Nucleus accumbens (tissue), 56 donors: ENCODE measurements at regions not wholly inside any gene's neighbourhood (a gene's known extent, or its start where the extent isn't known, plus 50 kb on each side); places are given as distances from the start of the nearest gene placed in this dataset.
"Not testable (repeated sequence)": the region's sequence is repeated elsewhere in the genome, so short reads cannot be mapped to it uniquely, and the experiment has no call there.

ENCODE experiments used
- DNase-seq, 56 donors: peaks; one replicate each; lab custom pipeline; 2025; lab: John Stamatoyannopoulos, UW

DNA sequence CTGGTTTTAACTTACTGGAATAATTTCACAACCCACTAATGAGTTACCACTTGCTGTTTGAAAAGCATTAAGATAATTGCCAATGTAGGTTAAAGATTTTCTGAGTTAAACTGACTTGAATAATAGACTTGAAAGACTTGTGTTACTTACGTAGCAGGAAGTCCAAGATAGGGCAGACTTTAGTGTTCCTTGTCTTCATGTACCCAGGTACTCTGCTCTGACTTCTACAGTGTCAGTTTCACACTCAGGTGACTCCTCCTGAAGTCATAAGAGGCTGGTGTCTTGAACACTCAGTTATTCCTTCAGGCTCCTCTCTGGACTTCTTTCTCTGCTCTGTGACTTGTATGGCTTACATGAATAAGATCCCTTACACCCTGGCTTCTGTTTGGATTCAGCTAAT lies 76.3 kb upstream of the SGK1 start:
- DNase-seq, result no peak

- DNase-seq, result no peak
Measured at GRCh38 chr6:134391205-134391604, 73.3 kb upstream of the SGK1 start.

DNA sequence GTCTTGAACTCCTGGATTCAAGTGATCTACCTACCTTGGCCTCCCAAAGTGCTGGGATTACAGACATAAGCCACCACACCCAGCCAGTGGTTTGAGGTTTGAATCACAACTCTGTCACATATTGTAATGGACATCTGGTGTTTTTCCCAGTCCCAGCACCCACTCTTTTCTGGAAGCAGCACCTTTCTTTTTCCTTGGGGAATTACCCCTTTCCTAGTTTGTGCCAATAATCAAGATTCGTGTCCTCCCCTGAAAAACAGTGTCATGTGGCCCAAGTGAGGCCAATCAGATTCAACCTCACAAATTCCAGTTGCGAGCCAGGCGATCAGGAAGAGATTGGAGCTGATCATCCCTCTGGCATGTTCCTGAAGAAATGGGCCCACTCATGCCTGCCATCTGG lies 71.7 kb upstream of the SGK1 start:
- DNase-seq, result no peak

DNA sequence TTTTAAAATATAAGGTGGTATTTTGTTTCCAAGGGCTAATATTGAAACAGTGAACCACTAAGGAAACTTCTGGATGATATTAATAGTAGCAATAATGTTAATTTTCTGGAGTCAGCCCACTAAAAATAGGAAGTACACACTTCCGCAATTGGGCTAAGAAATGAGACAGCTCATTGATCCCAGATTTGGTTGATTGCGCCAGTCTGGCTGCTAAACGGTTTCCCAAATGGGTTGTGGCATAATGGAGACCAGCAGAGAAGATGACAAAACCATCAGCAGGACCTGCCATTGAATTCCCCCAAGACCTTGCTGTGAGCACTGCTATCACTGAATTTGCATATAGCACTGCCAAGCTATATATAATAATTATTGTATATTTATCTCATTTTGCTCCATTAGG lies 71.2 kb upstream of the SGK1 start:
- DNase-seq, result no peak

GRCh38 chr6:134386482-134386881 lies 68.6 kb upstream of the SGK1 start:
- DNase-seq, result not testable (repeated sequence)

DNA sequence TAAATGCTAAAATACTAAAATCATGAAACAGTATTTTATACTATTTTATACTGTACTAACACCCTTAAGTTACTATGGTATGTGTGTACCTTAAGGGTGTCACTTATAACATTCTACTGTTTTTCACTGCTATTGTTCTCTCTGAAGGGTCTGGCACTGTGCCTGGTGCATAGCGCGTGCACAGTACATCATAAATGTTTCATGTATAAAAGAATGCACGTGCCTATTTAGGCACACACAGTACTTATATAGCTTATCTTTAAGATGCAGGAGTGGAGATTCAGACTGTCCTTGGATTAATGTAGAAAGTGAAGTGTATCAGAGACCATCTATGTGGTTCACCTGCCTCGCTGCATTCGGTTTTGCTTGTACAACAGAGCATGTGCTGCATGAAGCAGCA lies 64.0 kb upstream of the SGK1 start:
- no peak for DNase-seq

- no peak for DNase-seq
Measured at GRCh38 chr6:134379599-134379998, 61.7 kb upstream of the SGK1 start.

- no peak for DNase-seq
Measured at GRCh38 chr6:134379076-134379475, 61.2 kb upstream of the SGK1 start.

DNA sequence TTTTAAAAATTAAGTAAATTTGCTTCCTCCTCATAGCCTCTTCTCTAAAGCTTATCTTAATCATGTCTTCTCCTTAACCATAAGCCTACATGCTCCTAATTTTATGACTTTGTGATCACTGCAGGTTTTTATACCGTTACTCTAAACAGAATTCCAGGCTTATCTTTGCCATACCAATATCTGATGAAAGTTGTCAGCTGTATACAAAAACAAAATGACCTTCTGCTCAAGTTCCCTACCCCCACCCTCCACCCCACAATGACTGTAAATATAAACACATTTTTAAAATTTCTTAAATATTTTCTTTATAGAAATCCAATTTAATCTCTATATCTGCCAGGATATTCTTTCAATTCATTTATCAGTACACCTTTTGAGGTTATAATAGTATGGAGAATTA lies 60.5 kb upstream of the SGK1 start:
- DNase-seq, result no peak

GRCh38 chr6:134376785-134377184 lies 58.9 kb upstream of the SGK1 start:
- no peak for DNase-seq

DNA sequence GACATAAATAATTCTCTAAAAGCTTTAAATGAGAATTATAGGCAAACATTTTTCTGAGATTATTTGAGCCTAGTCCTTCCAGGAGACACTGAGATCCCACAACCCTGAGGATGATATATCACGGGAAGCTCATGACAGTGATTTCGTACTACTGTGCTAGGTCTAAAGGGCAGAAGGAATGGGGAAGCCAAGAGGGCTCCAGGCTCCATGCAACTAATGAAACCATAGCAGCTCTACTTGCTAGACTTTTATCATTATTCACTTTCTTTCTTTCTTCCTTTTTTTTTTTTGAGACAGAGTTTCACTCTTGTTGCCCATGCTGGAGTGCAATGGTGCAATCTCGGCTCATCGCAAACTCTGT lies 57.3 kb upstream of the SGK1 start:
- no peak for DNase-seq

DNA sequence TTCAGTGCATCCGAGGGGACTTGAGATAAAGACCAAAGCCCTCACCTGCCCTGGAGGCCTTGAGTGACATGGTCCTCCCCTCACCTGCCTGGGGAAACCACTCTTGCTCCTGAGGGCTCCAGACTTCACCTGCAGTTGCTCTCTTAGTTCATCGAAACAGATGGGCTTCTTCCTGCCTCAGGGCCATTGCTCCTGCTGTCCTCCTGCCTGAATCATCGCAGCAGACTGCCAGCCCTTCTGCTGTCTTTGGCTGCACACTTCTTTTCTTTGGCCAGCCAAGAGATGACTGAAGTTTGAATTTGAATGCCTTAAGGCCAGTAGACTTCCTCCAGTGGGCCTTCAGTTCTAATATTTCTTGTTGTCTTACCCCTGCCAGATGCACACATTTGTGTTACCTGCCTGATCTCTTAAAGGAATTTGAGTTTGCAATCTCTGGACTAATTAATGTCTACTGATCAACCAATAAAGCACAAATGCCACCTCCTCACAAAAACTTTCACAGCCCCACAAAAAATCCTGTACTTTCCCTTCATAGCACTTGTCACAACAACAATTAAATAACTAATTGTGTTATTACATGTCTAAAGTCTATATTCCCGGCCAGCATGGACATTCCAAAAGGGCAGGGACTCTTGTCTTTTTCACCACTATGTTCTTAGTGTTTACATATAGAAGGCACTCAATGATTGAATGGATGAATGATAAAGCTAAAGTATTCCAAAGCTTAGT lies 56.7 kb upstream of the SGK1 start:
- DNase-seq, result no peak

DNA sequence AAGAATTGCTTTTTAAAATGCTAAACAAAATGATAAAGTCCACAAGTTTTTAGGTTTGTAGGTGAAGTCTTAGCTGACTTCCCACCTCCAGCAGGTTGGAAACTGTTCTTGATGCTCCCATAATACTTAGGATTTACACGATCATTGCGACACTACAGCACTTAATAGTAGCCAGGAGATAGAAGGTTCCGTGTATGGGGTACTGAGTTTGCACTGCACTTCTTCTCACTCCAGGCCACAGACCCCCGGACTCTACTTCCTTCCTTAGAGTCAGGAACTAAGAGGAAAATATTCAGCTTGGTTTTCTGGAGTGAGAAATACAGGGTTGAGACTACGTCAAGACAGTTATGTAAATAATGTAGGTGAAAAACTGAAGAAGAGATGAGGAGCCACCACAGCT lies 56.1 kb upstream of the SGK1 start:
- no peak for DNase-seq

DNA sequence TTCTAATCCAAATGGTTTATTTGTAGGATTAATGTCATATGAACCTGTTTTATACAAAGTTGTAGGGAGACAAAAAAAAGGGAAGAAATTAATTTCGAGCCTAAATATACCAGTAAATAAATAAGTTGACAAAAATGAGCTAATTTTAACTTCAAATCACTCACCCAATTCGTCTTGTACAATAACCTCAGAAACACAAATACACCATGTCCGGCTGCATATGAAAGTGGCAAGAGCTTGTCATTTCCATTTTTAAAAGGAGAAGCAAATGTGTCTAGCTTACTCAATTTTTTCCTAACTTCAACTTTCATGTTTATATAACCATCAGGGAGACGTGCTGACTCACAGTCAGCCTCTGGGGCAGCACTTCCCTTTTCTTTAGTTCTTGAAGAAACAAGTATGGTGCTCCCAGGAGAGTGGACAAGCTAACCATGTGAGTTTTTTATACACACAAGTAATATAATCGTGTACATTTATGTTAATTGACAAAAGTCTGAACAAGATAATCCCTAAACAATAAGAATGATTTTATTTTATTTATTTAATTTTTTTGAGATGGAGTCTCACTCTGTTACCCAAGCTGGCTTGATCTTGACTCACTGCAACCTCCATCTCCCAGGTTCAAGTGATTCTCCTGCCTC lies 55.5 kb upstream of the SGK1 start:
- DNase-seq, result peak in 10 of 56 donors; percentile 3 to 39 (median 12)

GRCh38 chr6:134372603-134373281 lies 54.8 kb upstream of the SGK1 start:
- DNase-seq, result peak in 1 of 56 donors; percentile 11

DNA sequence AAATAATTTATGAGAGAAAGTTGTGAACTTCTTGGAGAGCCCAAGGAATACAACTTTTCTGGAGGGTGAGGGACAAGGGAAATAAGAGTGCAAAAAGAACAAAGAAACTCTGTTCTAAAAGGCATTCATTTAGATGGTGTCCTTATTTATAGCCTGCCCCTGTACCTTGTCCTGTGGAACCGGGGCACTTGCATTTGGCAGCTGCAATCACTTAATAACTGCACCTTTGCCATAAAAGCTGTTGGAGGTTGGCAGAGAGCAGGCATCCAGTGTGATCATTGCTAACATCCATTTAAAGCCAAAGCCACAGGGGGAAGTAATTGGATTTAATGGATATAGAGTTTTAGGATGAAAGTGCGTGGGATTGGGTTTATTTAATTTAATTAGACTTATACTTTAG lies 50.8 kb upstream of the SGK1 start:
- no peak for DNase-seq
